ENCODE measurements at regions not wholly inside any gene's neighbourhood (a gene's known extent, or its start where the extent isn't known, plus 50 kb on each side); places are given as distances from the start of the nearest gene placed in this dataset.

DNA sequence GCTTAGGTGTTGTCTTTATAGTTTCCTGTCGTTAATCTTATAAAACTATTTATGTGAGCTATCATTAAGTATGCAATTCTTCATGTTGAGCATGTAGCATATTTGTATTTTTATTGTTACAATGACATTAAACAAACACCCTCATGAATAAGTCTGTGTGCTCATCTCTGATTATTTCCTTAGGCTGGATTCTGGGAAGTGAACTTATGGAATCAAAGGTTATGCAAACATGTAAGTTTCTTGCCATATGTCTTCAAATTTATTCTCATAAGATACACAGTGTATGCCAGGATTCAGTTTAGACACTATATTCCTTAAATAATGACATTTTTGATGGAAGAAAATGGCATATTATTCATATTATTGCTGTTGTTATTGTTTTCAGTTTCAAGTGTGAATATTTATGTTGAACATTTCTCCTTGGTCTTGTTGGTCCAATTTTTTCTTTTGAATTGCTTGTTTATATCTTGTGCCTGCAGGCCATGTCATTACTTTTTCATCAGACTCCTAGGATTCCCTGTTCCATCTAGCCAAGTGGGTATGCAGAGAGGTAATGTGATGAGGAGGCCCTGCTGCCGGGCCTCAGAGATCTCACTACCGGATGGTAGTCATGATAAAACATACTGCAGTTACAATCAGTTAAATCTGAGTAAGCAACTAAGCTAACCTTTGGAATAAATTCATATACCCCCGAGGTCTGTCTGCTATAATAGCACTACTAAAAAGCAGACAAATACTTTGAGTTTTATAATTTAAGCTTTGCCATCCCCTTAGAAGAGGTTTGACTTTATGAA, 684.3 kb upstream of the SGO1 start:
- H3K4me1 ChIP-seq (replicated peaks): no peaks in the 10 kb centered on the region
- H3K4me3 ChIP-seq: no peak overlapping the region
- no peak for DNase-seq (ENCODE audit: low read depth in 1 of 2, low spot score in 2 of 2)
- no peaks in the 10 kb centered on the region for H3K36me3 ChIP-seq
- H3K27me3 ChIP-seq (replicated peaks): no peaks in the 10 kb centered on the region
- H3K27ac ChIP-seq: no peak overlapping the region
- no peaks in the 10 kb centered on the region for H3K9me3 ChIP-seq (replicated peaks)

DNA sequence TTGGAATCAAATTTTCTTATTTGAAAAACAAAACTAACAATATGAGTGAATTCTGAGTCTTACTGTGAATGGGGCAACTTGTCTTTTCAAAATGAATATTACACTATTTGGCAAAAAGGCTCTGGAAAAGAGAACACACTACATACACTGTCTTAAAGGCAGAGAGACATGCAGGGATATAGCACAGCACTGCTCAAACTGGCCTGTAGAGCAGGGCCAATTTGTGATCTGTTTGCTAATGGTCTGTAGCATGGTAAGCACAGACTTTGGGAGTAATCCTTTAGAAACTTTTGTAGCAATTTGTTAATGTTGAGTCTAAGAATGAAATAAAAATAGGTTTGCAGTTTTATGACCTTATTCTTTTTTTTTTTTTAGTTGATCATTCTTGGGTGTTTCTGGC, 679.8 kb upstream of the SGO1 start:
- H3K36me3 ChIP-seq: no peaks in the 10 kb centered on the region
- no peaks in the 10 kb centered on the region for H3K27me3 ChIP-seq (replicated peaks)
- H3K4me3 ChIP-seq: no peak overlapping the region
- H3K9me3 ChIP-seq (replicated peaks): no peaks in the 10 kb centered on the region
- H3K27ac ChIP-seq: no peak overlapping the region
- no peaks in the 10 kb centered on the region for H3K4me1 ChIP-seq (replicated peaks)
- no peak for DNase-seq (ENCODE audit: low read depth in 1 of 2, low spot score in 2 of 2)

- no peak overlapping the region for H3K27ac ChIP-seq
- H3K4me3 ChIP-seq: no peak overlapping the region
- no peak for DNase-seq (ENCODE audit: low read depth in 1 of 2, low spot score in 2 of 2)
- no peaks in the 10 kb centered on the region for H3K9me3 ChIP-seq (replicated peaks)
- no peaks in the 10 kb centered on the region for H3K4me1 ChIP-seq (replicated peaks)
- H3K36me3 ChIP-seq: no peaks in the 10 kb centered on the region
- no peaks in the 10 kb centered on the region for H3K27me3 ChIP-seq (replicated peaks)
These were observed 675.4 kb upstream of the SGO1 start for GRCh38 chr3:20861454-20861853.

- Histone ChIP-seq H3K27me3 (replicated peaks) (no peaks in the 10 kb centered on the region), H3K27ac (no peak overlapping the region), H3K9me3 (replicated peaks) (no peaks in the 10 kb centered on the region), H3K36me3 (no peaks in the 10 kb centered on the region), H3K4me1 (replicated peaks) (no peaks in the 10 kb centered on the region), H3K4me3 (no peak overlapping the region)
- no peak for DNase-seq (ENCODE audit: low read depth in 1 of 2, low spot score in 2 of 2)
These were observed 671.6 kb upstream of the SGO1 start for GRCh38 chr3:20857636-20858035.

- no peaks in the 10 kb centered on the region for H3K9me3 ChIP-seq (replicated peaks)
- no peaks in the 10 kb centered on the region for H3K27me3 ChIP-seq (replicated peaks)
- no peaks in the 10 kb centered on the region for H3K4me1 ChIP-seq (replicated peaks)
- H3K36me3 ChIP-seq: no peaks in the 10 kb centered on the region
- no peak overlapping the region for H3K4me3 ChIP-seq
- DNase-seq (ENCODE audit: low read depth in 1 of 2, low spot score in 2 of 2): no peak
- H3K27ac ChIP-seq: no peak overlapping the region
These were observed 667.9 kb upstream of the SGO1 start for GRCh38 chr3:20853890-20854289.

DNA sequence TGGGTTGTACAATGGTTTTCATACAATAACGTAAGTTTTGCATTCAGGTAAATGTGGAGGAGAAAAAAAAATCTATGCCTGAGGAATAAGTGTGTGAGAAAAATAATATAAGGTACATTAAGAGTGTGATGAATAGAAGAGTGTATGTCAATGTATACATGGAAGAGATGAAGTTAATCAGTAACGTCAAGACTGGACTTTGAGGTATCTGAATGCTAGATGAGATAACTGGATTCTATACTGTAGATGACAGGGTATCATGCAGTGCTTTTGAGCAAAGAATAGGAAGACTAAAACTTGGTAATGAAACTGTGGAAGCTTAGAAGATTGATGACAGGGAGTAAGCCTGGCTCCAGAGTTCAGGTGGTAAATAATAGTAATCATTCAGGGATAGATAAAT, 666.7 kb upstream of the SGO1 start:
- Histone ChIP-seq H3K27ac (no peak overlapping the region), H3K4me1 (replicated peaks) (no peaks in the 10 kb centered on the region), H3K4me3 (no peak overlapping the region), H3K27me3 (replicated peaks) (no peaks in the 10 kb centered on the region), H3K36me3 (no peaks in the 10 kb centered on the region), H3K9me3 (replicated peaks) (no peaks in the 10 kb centered on the region)
- no peak for DNase-seq (ENCODE audit: low read depth in 1 of 2, low spot score in 2 of 2)

GRCh38 chr3:20849975-20850374, 664.0 kb upstream of the SGO1 start:
- no peak for DNase-seq (ENCODE audit: low read depth in 1 of 2, low spot score in 2 of 2)
- Histone ChIP-seq H3K4me3 (no peak overlapping the region), H3K4me1 (replicated peaks) (no peaks in the 10 kb centered on the region), H3K27ac (no peak overlapping the region), H3K27me3 (replicated peaks) (no peaks in the 10 kb centered on the region), H3K36me3 (no peaks in the 10 kb centered on the region), H3K9me3 (replicated peaks) (no peaks in the 10 kb centered on the region)

- no peak for DNase-seq (ENCODE audit: low read depth in 1 of 2, low spot score in 2 of 2)
- H3K4me3 ChIP-seq: no peak overlapping the region
- H3K9me3 ChIP-seq (replicated peaks): no peaks in the 10 kb centered on the region
- no peaks in the 10 kb centered on the region for H3K36me3 ChIP-seq
- no peak overlapping the region for H3K27ac ChIP-seq
- no peaks in the 10 kb centered on the region for H3K27me3 ChIP-seq (replicated peaks)
- H3K4me1 ChIP-seq (replicated peaks): no peaks in the 10 kb centered on the region
These were observed 660.8 kb upstream of the SGO1 start for GRCh38 chr3:20846832-20847231.

DNA sequence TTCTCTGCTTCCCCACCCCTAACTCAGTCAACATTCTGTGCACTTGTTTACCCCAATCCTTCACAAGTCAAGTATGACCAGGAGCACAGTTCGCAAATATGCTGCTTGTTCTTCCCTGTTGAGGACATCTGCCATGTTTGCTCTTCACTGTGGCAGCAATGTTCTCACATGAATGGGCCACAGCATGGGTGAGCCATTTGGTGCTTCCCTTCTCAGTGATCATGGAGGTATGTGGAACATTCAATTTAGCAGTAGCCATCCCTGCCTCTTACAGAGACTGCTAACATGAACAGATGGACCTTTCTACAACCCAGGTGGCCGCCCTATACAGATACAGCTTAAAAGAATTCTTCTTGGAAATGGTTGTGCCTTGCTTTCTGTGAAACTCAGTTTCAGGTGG, 660.1 kb upstream of the SGO1 start:
- no peaks in the 10 kb centered on the region for H3K9me3 ChIP-seq (replicated peaks)
- DNase-seq (ENCODE audit: low read depth in 1 of 2, low spot score in 2 of 2): no peak
- no peaks in the 10 kb centered on the region for H3K36me3 ChIP-seq
- no peaks in the 10 kb centered on the region for H3K4me1 ChIP-seq (replicated peaks)
- H3K4me3 ChIP-seq: no peak overlapping the region
- no peaks in the 10 kb centered on the region for H3K27me3 ChIP-seq (replicated peaks)
- no peak overlapping the region for H3K27ac ChIP-seq

DNA sequence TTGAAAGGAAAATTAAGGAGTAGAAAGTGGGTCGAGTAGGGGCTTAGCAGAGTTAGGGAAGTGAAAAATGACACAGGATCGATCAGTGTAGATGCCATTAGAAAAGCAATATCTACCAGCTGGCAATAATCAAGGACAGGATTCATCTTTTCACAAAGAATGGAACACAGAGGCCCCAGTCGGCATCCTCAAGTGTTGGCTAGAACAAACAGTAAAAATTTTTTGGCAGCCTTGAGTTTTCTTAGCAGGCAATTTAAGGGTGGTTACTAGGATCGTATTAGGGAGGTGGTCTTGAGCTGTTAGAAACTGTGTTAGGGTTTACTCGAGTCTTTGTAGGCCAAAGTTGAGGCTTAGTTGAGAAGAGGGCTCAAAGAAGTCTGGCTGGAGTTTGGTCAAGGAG, 658.8 kb upstream of the SGO1 start:
- no peak for DNase-seq (ENCODE audit: low read depth in 1 of 2, low spot score in 2 of 2)
- H3K9me3 ChIP-seq (replicated peaks): no peaks in the 10 kb centered on the region
- no peaks in the 10 kb centered on the region for H3K36me3 ChIP-seq
- no peak overlapping the region for H3K4me3 ChIP-seq
- no peak overlapping the region for H3K27ac ChIP-seq
- H3K27me3 ChIP-seq (replicated peaks): no peaks in the 10 kb centered on the region
- H3K4me1 ChIP-seq (replicated peaks): no peaks in the 10 kb centered on the region

GRCh38 chr3:20842594-20843436, 656.8 kb upstream of the SGO1 start:
- no peak for DNase-seq (ENCODE audit: low read depth in 1 of 2, low spot score in 2 of 2)
- Histone ChIP-seq H3K9me3 (replicated peaks) (no peaks in the 10 kb centered on the region), H3K27ac (no peak overlapping the region), H3K27me3 (replicated peaks) (no peaks in the 10 kb centered on the region), H3K4me1 (replicated peaks) (no peaks in the 10 kb centered on the region), H3K4me3 (no peak overlapping the region), H3K36me3 (no peaks in the 10 kb centered on the region)

DNA sequence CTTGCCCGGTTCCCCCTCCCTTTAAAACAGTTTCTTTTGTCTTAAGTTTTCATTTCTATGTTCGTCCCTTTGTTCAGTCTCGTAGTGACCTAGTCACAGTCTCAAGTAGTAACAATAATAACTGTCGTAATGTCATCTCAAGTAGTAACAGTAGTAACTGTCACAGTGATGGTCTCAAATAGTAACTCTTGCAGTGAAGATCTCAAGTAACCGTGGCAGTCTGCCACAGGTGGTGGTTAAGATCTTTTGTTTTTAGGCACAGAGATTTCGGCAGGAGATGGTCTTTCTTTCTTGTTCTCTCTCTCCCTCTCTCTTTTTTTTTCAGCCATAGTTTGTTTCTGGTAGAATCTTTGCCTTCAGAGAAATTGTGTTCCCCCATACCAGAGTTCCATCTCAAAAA, 656.0 kb upstream of the SGO1 start:
- Histone ChIP-seq H3K4me3 (no peak overlapping the region), H3K4me1 (replicated peaks) (no peaks in the 10 kb centered on the region), H3K27me3 (replicated peaks) (no peaks in the 10 kb centered on the region), H3K36me3 (no peaks in the 10 kb centered on the region), H3K9me3 (replicated peaks) (no peaks in the 10 kb centered on the region), H3K27ac (no peak overlapping the region)
- no peak for DNase-seq (ENCODE audit: low read depth in 1 of 2, low spot score in 2 of 2)

DNA sequence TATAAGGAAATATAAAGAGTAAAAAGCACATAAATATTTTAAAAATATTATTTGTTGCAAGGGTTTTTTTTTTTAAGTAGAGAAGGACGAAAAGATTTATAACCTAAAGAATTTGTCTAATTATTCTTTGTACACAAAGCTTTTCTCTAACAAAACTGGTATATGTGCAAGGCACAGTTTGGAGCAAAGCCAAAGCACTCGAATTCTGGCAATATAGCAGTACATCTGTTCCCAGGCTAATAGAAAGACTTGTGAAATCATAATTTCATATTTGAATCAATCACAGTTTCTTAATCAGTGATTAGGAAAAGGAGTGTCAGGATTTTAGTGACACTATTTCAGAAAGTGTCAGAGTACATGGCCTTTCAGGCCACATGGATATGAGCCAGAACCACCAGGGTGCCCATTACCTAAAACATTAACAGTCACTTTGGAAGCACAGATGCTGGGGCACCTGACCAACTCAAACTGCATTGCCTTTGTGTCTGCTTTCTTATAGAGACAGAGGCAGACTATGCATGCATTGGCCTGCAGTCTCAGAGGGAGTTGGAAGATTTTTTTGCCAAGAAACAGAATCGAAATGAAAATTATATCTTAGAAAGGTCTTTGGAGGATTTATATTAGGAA, 651.8 kb upstream of the SGO1 start:
- Histone ChIP-seq H3K9me3 (replicated peaks) (peaks cover 5% of the 10 kb centered on the region; the same call in 1 of the 2 replicates), H3K4me1 (replicated peaks) (no peaks in the 10 kb centered on the region), H3K36me3 (no peaks in the 10 kb centered on the region), H3K27ac (no peak overlapping the region), H3K27me3 (replicated peaks) (no peaks in the 10 kb centered on the region), H3K4me3 (no peak overlapping the region)
- no peak for DNase-seq (ENCODE audit: low read depth in 1 of 2, low spot score in 2 of 2)

DNA sequence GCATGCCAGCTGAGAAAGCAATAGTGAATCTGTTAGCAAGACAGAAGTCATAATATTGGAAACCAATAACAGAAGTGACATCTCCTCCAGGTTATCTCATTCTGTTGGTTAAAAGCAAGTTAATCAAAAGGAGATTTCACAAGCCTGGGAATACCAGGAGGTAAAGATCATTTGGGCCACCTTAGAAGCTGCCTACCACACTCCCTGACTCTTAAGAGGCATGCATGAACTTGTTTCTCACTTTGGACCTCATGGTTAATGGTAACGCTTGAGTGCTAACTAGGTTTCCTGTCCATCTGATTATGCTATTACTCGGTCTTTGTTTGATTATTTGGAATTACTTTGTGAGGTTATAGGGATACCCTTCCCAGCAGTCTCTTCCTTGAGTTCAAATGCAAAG, 650.8 kb upstream of the SGO1 start:
- Histone ChIP-seq H3K4me3 (no peak overlapping the region), H3K36me3 (no peaks in the 10 kb centered on the region), H3K27ac (no peak overlapping the region), H3K9me3 (replicated peaks) (peaks cover 5% of the 10 kb centered on the region; the same call in 1 of the 2 replicates), H3K4me1 (replicated peaks) (no peaks in the 10 kb centered on the region), H3K27me3 (replicated peaks) (no peaks in the 10 kb centered on the region)
- no peak for DNase-seq (ENCODE audit: low read depth in 1 of 2, low spot score in 2 of 2)

Measured in SJSA1 (cell line).